Spleen (tissue), 11 donors: ENCODE measurements at regions not wholly inside any gene's neighbourhood (a gene's known extent, or its start where the extent isn't known, plus 50 kb on each side); places are given as distances from the start of the nearest gene placed in this dataset.

ENCODE experiments used
- DNase-seq: peaks from one replicate; pipeline ENCODE4 v3.0.0-alpha.2; 2020
- H3K27ac ChIP-seq, 8 donors: fragments of 200-600 bp; sonication (generic) in 7 of 8; 1 replicate in 4 of 8; 2 replicates in 4 of 8; pipeline versions ENCODE4 v1.5.0 to v1.8.0; 2016 to 2021; ENCODE audit warnings: inconsistent platforms in 4 of 8, mild to moderate bottlenecking in 4 of 8, moderate library complexity in 1 of 8
- H3K27me3 ChIP-seq, 7 donors: fragments of 200-600 bp; sonication (generic) in 6 of 7; replicated peaks in 1 of 7; 1 replicate in 4 of 7; 2 replicates in 3 of 7; pipeline versions ENCODE4 v1.5.0 to v1.8.0; 2016 to 2021; ENCODE audit warnings: inconsistent platforms in 3 of 7, mild to moderate bottlenecking in 1 of 7
- H3K36me3 ChIP-seq, 6 donors: fragments of 200-600 bp; sonication (generic) in 5 of 6; 1 replicate in 4 of 6; 2 replicates in 2 of 6; pipeline versions ENCODE4 v1.5.0 to v1.8.0; 2016 to 2021; ENCODE audit warnings: inconsistent platforms in 2 of 6
- H3K4me1 ChIP-seq, 6 donors: fragments of 200-600 bp; sonication (generic) in 5 of 6; 1 replicate in 3 of 6; 2 replicates in 3 of 6; pipeline versions ENCODE4 v1.5.0 to v1.8.0; 2016 to 2021; ENCODE audit warnings: inconsistent platforms in 3 of 6
- H3K4me3 ChIP-seq, 8 donors: fragments of 200-600 bp; sonication (generic) in 7 of 8; 1 replicate in 4 of 8; 2 replicates in 4 of 8; pipeline versions ENCODE4 v1.5.0 to v1.8.0; 2016 to 2021; ENCODE audit warnings: inconsistent platforms in 4 of 8, mild to moderate bottlenecking in 4 of 8, moderate library complexity in 2 of 8
- H3K9me3 ChIP-seq, 8 donors: fragments of 200-600 bp; sonication (generic) in 7 of 8; 1 replicate in 4 of 8; 2 replicates in 4 of 8; pipeline versions ENCODE4 v1.5.0 to v1.8.0; 2016 to 2021; ENCODE audit warnings: inconsistent platforms in 4 of 8
- CTCF ChIP-seq, 11 experiments: fragments of 200-600 bp in 7 of 11; fragments of 450-650 bp in 4 of 11; sonication (generic) in 4 of 11; IDR thresholded peaks in 8 of 11; conservative IDR thresholded peaks in 3 of 11; 1 replicate in 7 of 11; 2 replicates in 4 of 11; pipeline versions ENCODE4 v1.4.0 to v1.8.0; 2016 to 2021; ENCODE audit warnings: antibody characterized with exemption in 11 of 11, inconsistent platforms in 4 of 11, mild to moderate bottlenecking in 1 of 11
- POLR2A ChIP-seq, 3 donors: fragments of 450-650 bp; IDR thresholded peaks; one replicate each; pipeline ENCODE4 v1.5.1; 2017; ENCODE audit warnings: antibody characterized with exemption in 3 of 3, mild to moderate bottlenecking in 1 of 3
- POLR2AphosphoS5 ChIP-seq, 3 donors: sonication (generic); formaldehyde crosslinking; IDR thresholded peaks; one replicate each; pipeline ENCODE4 v1.5.1; 2017; ENCODE audit warnings: antibody characterized with exemption in 3 of 3
- whole genome bisulfite sequencing, 5 donors: extraction: QIAGEN DNeasy Blood & Tissue Kit in 3 of 5; methylation state at CpG; one replicate each; pipeline versions ENCODE4 v1.1.5 to v1.1.7; 2013 to 2018; 5-methylcytosine and 5-hydroxymethylcytosine counted together
- intact Hi-C: fragments of 100-400 bp; cut with DNase I; formaldehyde crosslinking; loops from one replicate; pipeline ENCODE4 v1.15.0; 2023; ENCODE audit warnings: low total_unique reads
- donor health status: healthy with polysubstance abuse.
- donor health status: DM: no; HTN: no; CAD: no; lungs with moderate emphysema.
- donor health status: DM: no; HTN: no; CAD: no.
- donor health status: Bipolar disorder and iron deficiency.
- donor health status: healthy.
- donor health status: DM: no; HTN: no; CAD: no.
- donor health status: DM: yes; HTN: yes; CAD: no.

GRCh38 chr13:58782736-58783135 lies 1151.2 kb downstream of the PCDH17 start:
- intact Hi-C loops = no loop called here
- Histone ChIP-seq H3K9me3 (peaks cover 0 to 39% (median 7%) of the 10 kb centered on the region in 8 donors), H3K36me3 (no peaks in the 10 kb centered on the region), H3K27me3 (no peaks in the 10 kb centered on the region), H3K27ac (no peak overlapping the region), H3K4me1 (no peaks in the 10 kb centered on the region), H3K4me3 (no peak overlapping the region)
- TF ChIP-seq POLR2AphosphoS5 (IDR thresholded peaks at IDR 0.05) (no peak), CTCF (IDR thresholded peaks at IDR 0.05 in 8 of 11, conservative IDR thresholded peaks at IDR 0.05 in 3 of 11) (no peak), POLR2A (IDR thresholded peaks at IDR 0.05) (no peak)
- 79 to 98% (median 96%) methylated on average over 1 of the region's 1 CpG for WGBS, 5 donors
- no peak for DNase-seq

- TF ChIP-seq POLR2AphosphoS5 (IDR thresholded peaks at IDR 0.05) (no peak), POLR2A (IDR thresholded peaks at IDR 0.05) (no peak), CTCF (IDR thresholded peaks at IDR 0.05 in 8 of 11, conservative IDR thresholded peaks at IDR 0.05 in 3 of 11) (no peak)
These were observed 1161.3 kb downstream of the PCDH17 start for GRCh38 chr13:58792854-58793253.

GRCh38 chr13:58795715-58796114 lies 1164.2 kb downstream of the PCDH17 start:
- Histone ChIP-seq H3K36me3 (no peaks in the 10 kb centered on the region), H3K9me3 (peaks cover 0 to 3% (median 0%) of the 10 kb centered on the region in 8 donors), H3K4me1 (no peaks in the 10 kb centered on the region), H3K27me3 (no peaks in the 10 kb centered on the region), H3K4me3 (no peak overlapping the region), H3K27ac (no peak overlapping the region)
- TF ChIP-seq POLR2A (IDR thresholded peaks at IDR 0.05) (no peak), CTCF (IDR thresholded peaks at IDR 0.05 in 8 of 11, conservative IDR thresholded peaks at IDR 0.05 in 3 of 11) (no peak), POLR2AphosphoS5 (IDR thresholded peaks at IDR 0.05) (no peak)
- WGBS, 5 donors = 81 to 94% (median 85%) methylated on average over 2 of the region's 2 CpGs
- intact Hi-C loops = no loop called here
- DNase-seq = no peak

More at GRCh38 chr13:58792854-58793253, 1161.3 kb downstream of the PCDH17 start:
- intact Hi-C loops = no loop called here
- Histone ChIP-seq H3K36me3 (no peaks in the 10 kb centered on the region), H3K9me3 (peaks cover 0 to 10% (median 0%) of the 10 kb centered on the region in 8 donors), H3K4me1 (no peaks in the 10 kb centered on the region), H3K27me3 (no peaks in the 10 kb centered on the region), H3K27ac (no peak overlapping the region), H3K4me3 (no peak overlapping the region)
- DNase-seq = no peak
- WGBS, 5 donors = 48 to 63% (median 53%) methylated on average over 2 of the region's 2 CpGs

GRCh38 chr13:58804832-58805231 lies 1173.3 kb downstream of the PCDH17 start:
- no peak for DNase-seq
- H3K27me3 ChIP-seq = no peaks in the 10 kb centered on the region
- no peaks in the 10 kb centered on the region for H3K36me3 ChIP-seq
- peaks cover 0 to under 1% (median 0%) of the 10 kb centered on the region in 8 donors for H3K9me3 ChIP-seq
- H3K4me1 ChIP-seq = no peaks in the 10 kb centered on the region
- peak overlapping the region in 7 of 8 donors; percentile 24 to 71 (median 45) for H3K27ac ChIP-seq
- H3K4me3 ChIP-seq = no peak overlapping the region
- no peak for TF ChIP-seq CTCF (IDR thresholded peaks at IDR 0.05 in 8 of 11, conservative IDR thresholded peaks at IDR 0.05 in 3 of 11)
- peak in 1 of 3 donors; percentile 87 for TF ChIP-seq POLR2AphosphoS5 (IDR thresholded peaks at IDR 0.05)
- no peak for TF ChIP-seq POLR2A (IDR thresholded peaks at IDR 0.05)
- intact Hi-C loops = no loop called here
